Activated naive CD4-positive, alpha-beta T cell treated with anti-CD3 and anti-CD28 coated beads, Interleukin-2, amount 50 U/mL, for 24 hours (primary cell): ENCODE measurements at regions not wholly inside any gene's neighbourhood (a gene's known extent, or its start where the extent isn't known, plus 50 kb on each side); places are given as distances from the start of the nearest gene placed in this dataset.

ENCODE experiments used
- H3K27ac Mint-ChIP-seq: one replicate; pipeline ENCODE4 v1.8.0; 2021; ENCODE audit warnings: mild to moderate bottlenecking, mixed read lengths
- H3K27me3 Mint-ChIP-seq: one replicate; pipeline ENCODE4 v1.8.0; 2021; ENCODE audit warnings: mixed read lengths
- H3K36me3 Mint-ChIP-seq: one replicate; pipeline ENCODE4 v1.8.0; 2021; ENCODE audit warnings: mixed read lengths
- H3K4me1 Mint-ChIP-seq: one replicate; pipeline ENCODE4 v1.8.0; 2021; ENCODE audit warnings: mixed read lengths
- H3K4me3 Mint-ChIP-seq: one replicate; pipeline ENCODE4 v1.8.0; 2021; ENCODE audit warnings: mild to moderate bottlenecking, mixed read lengths
- H3K9me3 Mint-ChIP-seq: one replicate; pipeline ENCODE4 v1.8.0; 2021; ENCODE audit warnings: mixed read lengths

DNA sequence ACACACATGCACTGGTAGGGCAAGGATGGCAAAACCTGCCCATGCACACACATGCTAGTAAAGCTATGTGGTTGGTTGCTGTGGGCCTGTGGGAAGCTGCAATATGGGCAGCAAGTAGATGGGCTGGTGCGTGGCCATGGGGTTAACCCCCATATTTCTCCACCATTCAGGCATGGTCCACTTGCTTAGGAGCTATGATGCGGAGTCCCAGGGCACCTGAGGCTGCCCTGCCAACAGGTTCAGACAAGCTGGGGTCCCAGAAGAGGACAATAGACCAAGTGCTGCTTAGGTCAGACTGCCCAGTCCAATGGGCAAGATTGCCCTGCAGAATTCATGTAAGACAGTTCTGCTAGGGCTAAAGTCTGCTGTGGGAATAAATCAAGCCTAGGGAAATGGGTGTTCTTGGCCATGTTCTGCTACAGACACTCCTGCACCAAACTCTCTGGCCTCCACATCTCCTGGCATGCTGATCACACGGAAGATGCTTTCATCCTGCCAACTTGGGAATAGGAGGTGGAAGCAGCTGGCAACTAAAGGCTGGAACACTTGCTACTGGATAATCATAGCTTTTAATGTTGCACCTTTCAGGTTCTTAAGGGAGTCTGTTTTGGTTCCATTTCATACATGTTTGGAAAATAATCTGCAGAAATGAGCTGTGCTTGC is 646.3 kb upstream of the SLITRK1 start:
- Mint-ChIP-seq H3K4me1 (no peaks in the 10 kb centered on the region), H3K27ac (no peak overlapping the region), H3K4me3 (no peak overlapping the region), H3K27me3 (no peaks in the 10 kb centered on the region), H3K36me3 (no peaks in the 10 kb centered on the region), H3K9me3 (peaks cover 5% of the 10 kb centered on the region)

DNA sequence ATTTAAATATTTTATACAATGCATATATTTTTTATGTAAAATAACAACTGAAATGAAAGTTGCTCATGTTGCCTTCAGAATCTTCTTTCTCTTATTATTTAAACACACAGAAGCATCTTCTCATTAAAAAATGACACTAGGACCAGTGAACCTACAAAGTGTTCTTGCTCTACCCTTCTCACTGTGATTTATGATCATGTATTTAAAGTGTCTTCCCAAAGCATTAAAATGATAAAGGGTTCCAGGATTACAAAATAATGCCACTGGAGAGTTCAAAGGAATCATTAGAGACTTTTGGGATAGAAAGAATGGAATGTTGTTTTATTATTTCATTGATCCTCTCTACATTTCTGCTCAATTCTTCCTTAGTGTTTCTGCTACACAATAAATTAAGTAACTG is 643.6 kb upstream of the SLITRK1 start:
- no peaks in the 10 kb centered on the region for H3K27me3 Mint-ChIP-seq
- H3K4me1 Mint-ChIP-seq, result no peaks in the 10 kb centered on the region
- H3K36me3 Mint-ChIP-seq, result no peaks in the 10 kb centered on the region
- no peak overlapping the region for H3K4me3 Mint-ChIP-seq
- H3K27ac Mint-ChIP-seq, result no peak overlapping the region
- H3K9me3 Mint-ChIP-seq, result peaks cover 9% of the 10 kb centered on the region

DNA sequence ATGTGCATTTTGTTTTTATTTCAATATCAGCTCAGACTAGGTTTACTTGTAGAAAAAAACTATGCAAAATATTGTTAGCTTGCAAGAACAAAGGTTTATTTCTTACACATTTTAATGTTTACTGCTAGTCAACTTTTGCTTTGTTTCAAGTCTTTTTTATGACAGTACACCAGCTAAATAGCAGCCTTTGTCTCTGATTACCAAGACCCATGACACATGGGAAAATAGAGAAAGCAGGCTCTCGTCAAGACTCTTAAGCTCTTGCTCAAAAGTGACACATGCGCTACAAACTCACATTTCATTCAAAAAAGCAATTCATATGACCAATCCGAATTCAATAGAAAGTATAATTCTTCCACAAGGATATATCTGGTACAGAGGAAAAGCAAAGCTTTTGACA is 642.3 kb upstream of the SLITRK1 start:
- H3K27ac Mint-ChIP-seq, result no peak overlapping the region
- H3K36me3 Mint-ChIP-seq, result no peaks in the 10 kb centered on the region
- no peaks in the 10 kb centered on the region for H3K27me3 Mint-ChIP-seq
- H3K9me3 Mint-ChIP-seq, result peaks cover 9% of the 10 kb centered on the region
- H3K4me3 Mint-ChIP-seq, result no peak overlapping the region
- no peaks in the 10 kb centered on the region for H3K4me1 Mint-ChIP-seq

DNA sequence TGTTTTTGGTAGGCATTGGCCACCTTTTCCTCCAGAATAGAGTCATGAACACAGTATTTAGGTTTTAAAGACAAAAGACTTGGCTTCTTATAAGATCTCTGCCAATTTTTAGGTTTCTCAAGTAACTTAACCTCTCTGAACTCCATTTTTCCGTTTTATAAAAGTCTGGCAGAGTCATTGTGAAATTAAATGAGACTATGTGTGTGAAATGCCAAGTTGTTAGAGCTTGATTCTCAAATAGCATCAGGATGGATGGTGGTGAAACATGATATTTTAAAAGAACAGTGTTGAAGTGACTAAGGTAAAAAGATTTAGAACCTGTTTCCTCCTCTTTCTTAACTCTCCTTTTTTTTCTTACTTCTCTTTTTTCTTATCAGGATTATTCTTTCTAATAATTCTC is 617.7 kb upstream of the SLITRK1 start:
- Mint-ChIP-seq H3K9me3 (peaks cover 12% of the 10 kb centered on the region), H3K4me1 (no peaks in the 10 kb centered on the region), H3K36me3 (no peaks in the 10 kb centered on the region), H3K27ac (no peak overlapping the region), H3K27me3 (no peaks in the 10 kb centered on the region), H3K4me3 (no peak overlapping the region)

DNA sequence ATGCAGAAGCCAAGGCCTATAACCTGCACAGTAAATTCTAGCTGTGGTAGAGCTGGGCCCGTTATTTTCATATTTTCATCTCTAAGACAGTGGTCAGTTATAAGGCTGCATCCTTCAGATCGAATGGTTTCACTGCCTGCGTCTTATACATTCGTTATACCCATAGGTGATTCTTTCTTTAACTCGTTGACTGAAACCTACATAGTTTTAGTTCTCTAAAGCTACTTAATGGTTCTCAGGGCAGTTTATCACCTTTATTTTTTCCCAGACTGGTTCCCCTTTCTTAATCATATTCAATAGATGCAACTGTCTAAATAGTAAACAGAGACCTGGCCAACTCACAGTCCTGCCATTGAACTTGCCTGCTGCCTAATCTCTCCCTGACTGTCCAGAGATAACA is 615.3 kb upstream of the SLITRK1 start:
- Mint-ChIP-seq H3K4me3 (no peak overlapping the region), H3K9me3 (peaks cover 6% of the 10 kb centered on the region), H3K4me1 (no peaks in the 10 kb centered on the region), H3K36me3 (no peaks in the 10 kb centered on the region), H3K27ac (no peak overlapping the region), H3K27me3 (no peaks in the 10 kb centered on the region)

DNA sequence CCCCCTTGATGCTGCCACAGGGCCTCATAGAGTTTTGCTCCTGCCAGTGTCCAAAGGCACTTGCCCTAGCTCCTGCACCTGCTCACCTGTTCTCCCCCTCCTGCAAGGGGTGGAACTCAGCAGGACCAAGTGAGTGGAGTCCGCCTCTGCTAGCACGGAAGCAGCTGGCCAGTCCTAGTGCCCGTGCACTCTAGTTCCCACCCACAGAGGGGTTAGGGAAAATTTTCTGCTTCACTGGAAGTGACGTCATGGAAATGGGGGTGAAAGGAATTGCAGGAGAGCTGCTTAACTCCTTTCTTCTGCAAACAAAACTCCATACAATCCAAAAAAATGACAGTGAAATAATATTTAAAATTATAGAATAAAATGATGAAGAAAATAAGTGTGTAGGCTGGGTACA is 609.7 kb upstream of the SLITRK1 start:
- Mint-ChIP-seq H3K4me3 (no peak overlapping the region), H3K4me1 (no peaks in the 10 kb centered on the region)

DNA sequence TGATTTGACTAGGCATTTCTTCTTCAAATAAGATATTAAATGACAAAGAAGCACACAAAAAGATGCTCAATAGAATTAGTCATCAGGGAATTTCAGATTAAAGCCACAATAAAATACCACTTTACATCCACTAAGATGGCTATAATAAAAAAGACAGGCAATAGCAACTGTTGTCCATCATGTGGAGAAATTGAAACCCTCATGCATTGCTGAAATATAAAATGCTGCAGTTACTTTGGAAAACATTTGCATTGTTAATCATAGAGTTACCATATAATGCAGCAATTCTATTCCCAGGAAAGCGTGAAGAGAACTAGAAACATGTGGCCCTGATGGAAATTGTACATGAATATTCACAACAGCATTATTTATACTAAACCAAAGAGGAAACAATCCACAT is 605.5 kb upstream of the SLITRK1 start:
- no peaks in the 10 kb centered on the region for H3K27me3 Mint-ChIP-seq
- no peaks in the 10 kb centered on the region for H3K4me1 Mint-ChIP-seq
- H3K4me3 Mint-ChIP-seq, result no peak overlapping the region
- no peaks in the 10 kb centered on the region for H3K9me3 Mint-ChIP-seq
- H3K36me3 Mint-ChIP-seq, result no peaks in the 10 kb centered on the region
- H3K27ac Mint-ChIP-seq, result no peak overlapping the region

More for the DNA sequence above, 609.7 kb upstream of the SLITRK1 start:
- no peaks in the 10 kb centered on the region for H3K9me3 Mint-ChIP-seq
- H3K27me3 Mint-ChIP-seq, result no peaks in the 10 kb centered on the region
- H3K27ac Mint-ChIP-seq, result no peak overlapping the region
- no peaks in the 10 kb centered on the region for H3K36me3 Mint-ChIP-seq

DNA sequence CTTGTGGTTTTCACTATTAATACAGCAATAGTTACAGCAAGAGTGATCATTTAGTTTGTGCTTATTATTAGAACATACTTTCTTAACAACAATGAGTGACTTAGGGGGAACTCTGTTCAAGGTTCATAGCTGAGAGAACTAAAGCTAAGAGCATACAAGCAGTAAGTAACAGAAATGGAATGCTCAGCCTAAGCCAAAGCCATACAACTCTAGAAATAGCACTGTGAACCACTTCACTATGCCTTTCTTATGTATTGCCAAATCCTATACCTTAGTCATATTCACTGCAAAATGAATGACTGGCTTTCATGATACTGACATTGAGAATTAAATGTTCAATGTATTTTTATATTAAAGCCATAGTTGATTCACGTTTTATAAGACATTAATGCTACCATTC is 599.7 kb upstream of the SLITRK1 start:
- Mint-ChIP-seq H3K4me3 (no peak overlapping the region), H3K27me3 (no peaks in the 10 kb centered on the region), H3K9me3 (peaks cover 6% of the 10 kb centered on the region), H3K36me3 (no peaks in the 10 kb centered on the region), H3K27ac (no peak overlapping the region), H3K4me1 (no peaks in the 10 kb centered on the region)

DNA sequence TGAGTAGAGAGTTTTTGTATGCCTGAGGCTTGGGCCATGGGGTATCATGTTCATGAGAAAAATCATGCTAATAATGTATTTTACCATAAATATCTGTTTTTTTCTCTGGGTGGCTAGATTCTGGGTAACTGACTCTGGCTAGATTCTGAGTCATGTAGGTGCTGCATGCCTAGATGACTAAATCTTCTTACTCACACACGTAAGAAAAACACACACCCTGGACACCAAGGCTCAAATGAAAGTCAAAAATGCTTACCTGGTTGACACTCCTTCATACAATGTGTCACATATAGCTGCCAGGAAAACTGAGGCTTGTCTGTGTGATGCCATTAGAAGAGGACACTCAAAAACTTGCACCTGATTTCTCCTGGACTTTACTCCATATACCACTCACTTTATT is 597.4 kb upstream of the SLITRK1 start:
- Mint-ChIP-seq H3K27me3 (no peaks in the 10 kb centered on the region), H3K36me3 (no peaks in the 10 kb centered on the region), H3K4me1 (no peaks in the 10 kb centered on the region), H3K9me3 (peaks cover 6% of the 10 kb centered on the region), H3K27ac (no peak overlapping the region), H3K4me3 (no peak overlapping the region)

DNA sequence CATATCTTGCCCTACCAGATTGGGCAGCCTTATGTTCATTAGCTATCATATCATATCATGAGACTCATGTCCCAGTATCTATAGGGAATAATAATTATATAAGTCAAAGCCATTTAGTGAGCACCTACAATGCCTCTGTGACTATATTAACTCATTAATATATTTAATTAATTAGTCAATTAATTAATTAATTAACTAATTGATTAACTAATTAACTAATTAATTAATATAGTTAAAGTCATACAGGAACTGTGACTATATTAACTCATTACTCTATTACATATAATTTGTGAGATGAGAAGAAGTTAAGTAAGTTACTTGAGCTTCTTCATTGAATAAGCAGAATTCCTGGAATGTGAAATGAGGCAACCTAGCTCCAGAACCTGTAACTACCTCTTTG is 588.3 kb upstream of the SLITRK1 start:
- Mint-ChIP-seq H3K9me3 (no peaks in the 10 kb centered on the region), H3K4me1 (no peaks in the 10 kb centered on the region), H3K27me3 (no peaks in the 10 kb centered on the region), H3K4me3 (no peak overlapping the region), H3K27ac (no peak overlapping the region), H3K36me3 (no peaks in the 10 kb centered on the region)

DNA sequence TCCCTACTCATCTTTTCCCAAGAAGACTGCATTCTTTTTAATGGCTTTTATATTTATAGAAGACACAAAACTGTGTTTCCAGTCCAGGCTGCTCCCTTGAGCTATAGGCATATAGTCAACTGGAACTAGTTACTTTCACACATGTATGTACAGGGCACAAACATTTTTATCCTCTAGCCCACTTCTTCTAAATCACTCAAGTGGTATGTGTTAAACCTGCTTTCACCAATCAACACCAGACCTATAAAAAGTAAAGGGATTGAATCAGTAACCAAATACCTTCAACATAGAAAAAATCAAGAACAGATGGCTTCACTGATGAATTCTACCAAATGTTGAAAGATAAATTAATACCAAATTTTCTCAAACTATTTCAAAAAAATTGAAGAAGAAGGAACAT is 584.2 kb upstream of the SLITRK1 start:
- Mint-ChIP-seq H3K27ac (no peak overlapping the region), H3K4me1 (no peaks in the 10 kb centered on the region), H3K4me3 (no peak overlapping the region), H3K9me3 (no peaks in the 10 kb centered on the region), H3K36me3 (no peaks in the 10 kb centered on the region), H3K27me3 (no peaks in the 10 kb centered on the region)

DNA sequence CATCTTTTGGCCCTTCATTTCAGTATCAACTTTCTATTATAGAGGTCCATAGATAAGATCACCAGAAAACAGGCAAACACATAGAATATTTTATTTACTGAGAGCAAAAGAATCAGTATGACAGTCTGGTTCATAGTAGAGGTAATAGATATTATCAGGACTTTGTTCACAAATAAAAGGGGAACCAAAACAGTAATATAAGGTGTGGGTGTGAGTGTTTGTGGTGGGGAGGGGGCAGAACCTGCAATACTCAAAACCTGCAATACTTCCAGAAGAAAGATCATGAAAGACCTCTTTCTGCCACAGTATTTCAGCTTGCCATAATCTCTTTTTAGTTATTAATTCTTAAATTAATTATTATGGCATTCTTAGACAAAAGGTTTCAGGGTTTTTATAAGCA is 578.7 kb upstream of the SLITRK1 start:
- Mint-ChIP-seq H3K4me1 (no peaks in the 10 kb centered on the region), H3K4me3 (no peak overlapping the region), H3K9me3 (peaks cover 6% of the 10 kb centered on the region), H3K36me3 (no peaks in the 10 kb centered on the region), H3K27me3 (no peaks in the 10 kb centered on the region), H3K27ac (no peak overlapping the region)

DNA sequence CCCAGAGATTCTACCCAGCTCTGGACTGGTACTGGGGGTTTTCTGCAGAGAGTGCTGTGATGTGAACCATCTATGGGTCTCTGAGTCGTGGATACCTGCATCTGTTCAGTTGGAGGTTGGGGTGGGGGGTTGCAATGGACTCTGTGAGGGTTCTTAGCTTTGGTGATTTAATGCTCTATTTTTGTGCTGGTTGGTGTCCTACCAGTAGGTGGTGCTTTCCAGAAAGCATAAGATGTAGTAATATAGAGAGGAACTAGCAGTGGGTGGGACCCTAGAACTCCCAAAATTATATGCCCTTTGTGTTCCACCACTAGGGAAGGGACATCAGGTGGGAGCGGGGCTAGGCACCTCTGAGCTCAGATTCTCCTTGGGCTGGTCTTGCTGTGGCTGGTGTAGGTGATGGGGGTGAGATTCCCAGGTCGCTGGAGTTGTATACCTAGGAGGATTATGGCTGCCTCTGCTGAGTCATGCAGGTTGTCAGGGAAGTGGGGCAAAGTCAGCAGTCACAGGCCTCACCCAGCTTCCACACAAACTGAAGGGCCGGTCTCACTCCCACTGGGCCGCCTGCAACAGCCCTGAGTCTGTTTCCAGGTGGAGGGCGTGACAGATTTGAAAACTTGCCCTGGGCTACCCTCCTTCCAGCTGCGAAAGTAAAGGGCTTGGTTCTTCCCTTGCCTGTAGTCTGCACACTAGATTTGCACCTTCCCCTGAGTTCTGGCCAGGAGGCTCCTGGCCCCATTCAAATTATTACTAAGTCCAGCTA is 573.0 kb upstream of the SLITRK1 start:
- Mint-ChIP-seq H3K4me1 (no peaks in the 10 kb centered on the region), H3K9me3 (peaks cover 15% of the 10 kb centered on the region), H3K27ac (no peak overlapping the region), H3K36me3 (no peaks in the 10 kb centered on the region), H3K27me3 (no peaks in the 10 kb centered on the region), H3K4me3 (no peak overlapping the region)

DNA sequence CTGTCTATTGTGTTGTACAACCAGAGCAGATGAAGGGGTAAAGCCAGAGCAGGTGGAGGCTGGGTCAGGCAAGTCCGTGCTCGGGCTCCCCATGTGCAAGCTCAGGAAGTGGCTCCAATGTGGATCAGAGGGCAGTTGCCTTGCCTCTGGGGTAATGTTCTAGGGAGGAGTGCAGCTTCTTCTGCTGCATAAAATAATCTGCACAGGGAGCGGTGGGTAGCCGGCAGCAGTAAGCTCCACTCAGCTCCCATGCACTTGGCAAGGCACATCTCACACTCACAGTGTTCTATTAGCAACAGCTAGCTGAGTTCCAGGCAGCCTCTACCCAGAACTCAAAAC is 565.3 kb upstream of the SLITRK1 start:
- Mint-ChIP-seq H3K27me3 (no peaks in the 10 kb centered on the region), H3K27ac (no peak overlapping the region), H3K36me3 (no peaks in the 10 kb centered on the region), H3K4me3 (no peak overlapping the region), H3K4me1 (no peaks in the 10 kb centered on the region), H3K9me3 (no peaks in the 10 kb centered on the region)

DNA sequence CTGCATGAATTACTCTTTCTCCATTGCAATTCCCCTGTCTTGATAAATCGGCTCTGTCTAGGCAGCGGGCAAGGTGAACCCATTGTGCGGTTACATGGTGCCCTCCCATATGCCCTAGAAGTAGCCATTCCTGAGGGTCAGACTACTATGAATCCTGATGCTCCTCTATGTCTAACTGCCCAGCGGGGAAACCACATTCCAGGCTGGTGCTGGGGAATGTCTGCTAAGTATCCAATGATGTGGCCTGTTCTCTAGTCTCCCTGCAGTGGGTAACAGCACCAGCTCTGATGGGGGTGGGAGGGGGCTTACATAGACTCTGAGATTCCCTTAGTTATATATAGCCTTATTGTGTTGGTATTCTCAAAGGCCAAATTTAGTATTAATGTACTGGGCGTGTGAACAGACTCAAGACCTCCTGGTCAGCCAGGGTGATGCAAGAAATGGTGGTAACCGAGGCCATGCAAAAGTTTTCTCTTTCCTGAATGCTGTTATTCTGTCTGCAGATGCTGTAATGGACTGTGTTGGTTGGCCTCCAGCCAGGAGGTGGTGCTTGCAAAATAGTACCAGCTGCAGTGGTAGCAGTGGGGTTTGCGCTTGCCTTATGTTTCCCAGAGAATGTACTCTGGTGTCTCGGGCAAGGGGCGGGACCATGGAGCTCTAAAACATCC is 564.8 kb upstream of the SLITRK1 start:
- no peaks in the 10 kb centered on the region for H3K36me3 Mint-ChIP-seq
- no peak overlapping the region for H3K27ac Mint-ChIP-seq
- no peaks in the 10 kb centered on the region for H3K27me3 Mint-ChIP-seq
- no peaks in the 10 kb centered on the region for H3K4me1 Mint-ChIP-seq
- no peak overlapping the region for H3K4me3 Mint-ChIP-seq
- no peaks in the 10 kb centered on the region for H3K9me3 Mint-ChIP-seq

DNA sequence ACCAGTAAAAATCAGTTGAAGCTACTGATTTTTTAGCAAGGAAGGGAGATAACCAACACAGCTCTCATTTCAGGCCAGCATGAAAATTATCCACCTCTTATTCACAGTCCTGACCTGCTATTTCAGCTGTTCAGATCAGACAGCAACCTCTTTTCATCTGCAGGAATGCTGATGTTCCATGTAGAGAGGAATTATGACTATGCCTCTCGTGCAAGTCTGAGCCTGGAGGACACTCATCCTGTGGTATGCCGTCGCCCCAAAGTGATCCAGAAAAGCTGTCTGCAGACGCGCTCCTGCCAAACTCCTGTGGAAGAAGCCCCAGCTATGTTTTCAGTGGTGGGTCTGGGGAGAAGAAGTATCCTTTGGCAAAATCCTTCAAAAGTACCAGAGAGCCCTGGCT is 563.5 kb upstream of the SLITRK1 start:
- H3K27me3 Mint-ChIP-seq, result no peaks in the 10 kb centered on the region
- H3K27ac Mint-ChIP-seq, result no peak overlapping the region
- no peaks in the 10 kb centered on the region for H3K9me3 Mint-ChIP-seq
- no peaks in the 10 kb centered on the region for H3K4me1 Mint-ChIP-seq
- H3K4me3 Mint-ChIP-seq, result no peak overlapping the region
- H3K36me3 Mint-ChIP-seq, result no peaks in the 10 kb centered on the region
